GM21515 (cell line): ENCODE measurements at regions not wholly inside any gene's neighbourhood (a gene's known extent, or its start where the extent isn't known, plus 50 kb on each side); places are given as distances from the start of the nearest gene placed in this dataset.

Source experiments
- ATAC-seq: cut with Tn5 transposase; IDR thresholded peaks from one replicate; pipeline ENCODE4 v1.9.1; 2021; ENCODE audit not compliant: unreplicated experiment

DNA sequence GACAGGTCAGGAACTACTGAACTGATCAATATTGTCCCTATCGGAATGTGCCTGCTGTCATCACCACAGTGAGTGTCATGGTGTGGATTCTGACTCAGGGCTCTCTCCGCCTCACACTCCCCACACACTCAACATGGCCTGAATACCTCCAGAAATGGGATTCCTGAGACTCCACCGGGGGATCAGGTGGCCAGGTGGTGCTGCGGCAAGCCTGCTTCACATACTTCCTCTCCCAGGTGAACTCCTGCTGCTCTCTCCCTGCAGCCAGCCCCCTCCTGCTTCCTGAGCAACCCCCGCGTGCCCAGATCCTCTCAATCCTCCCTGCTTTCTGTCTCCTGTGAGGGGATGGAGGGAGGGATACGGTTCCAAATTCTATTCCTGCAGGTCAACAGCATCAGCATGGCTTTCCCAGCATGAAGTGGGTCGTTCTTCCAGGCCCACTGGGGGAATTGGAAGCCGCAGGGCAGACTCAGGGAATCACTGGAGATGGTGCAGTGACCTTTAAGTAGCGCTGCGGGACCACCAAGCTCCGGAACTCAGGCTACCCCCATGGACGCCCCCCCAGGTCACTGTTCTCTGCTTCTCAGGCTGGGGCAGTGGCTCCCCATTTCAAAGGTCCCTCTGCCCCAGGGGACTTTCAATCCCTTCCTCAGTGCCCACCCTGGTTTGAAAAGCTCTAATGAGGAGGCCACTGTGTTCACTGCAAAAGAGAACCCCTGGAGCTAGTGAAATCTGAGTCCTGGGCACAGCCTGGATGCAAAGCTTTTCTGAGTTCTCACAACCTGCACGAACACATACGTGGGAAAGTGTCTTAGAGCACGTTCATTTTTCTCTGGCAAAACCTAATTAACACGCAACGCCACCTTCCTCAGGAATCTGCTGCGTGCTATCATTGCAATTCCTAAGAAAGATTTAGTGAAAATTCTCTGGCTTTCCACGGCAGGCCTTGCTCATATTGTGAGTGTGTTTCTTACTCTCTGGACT, 168.4 kb downstream of the ZFP36L2 start:
- ATAC-seq: no peak

DNA sequence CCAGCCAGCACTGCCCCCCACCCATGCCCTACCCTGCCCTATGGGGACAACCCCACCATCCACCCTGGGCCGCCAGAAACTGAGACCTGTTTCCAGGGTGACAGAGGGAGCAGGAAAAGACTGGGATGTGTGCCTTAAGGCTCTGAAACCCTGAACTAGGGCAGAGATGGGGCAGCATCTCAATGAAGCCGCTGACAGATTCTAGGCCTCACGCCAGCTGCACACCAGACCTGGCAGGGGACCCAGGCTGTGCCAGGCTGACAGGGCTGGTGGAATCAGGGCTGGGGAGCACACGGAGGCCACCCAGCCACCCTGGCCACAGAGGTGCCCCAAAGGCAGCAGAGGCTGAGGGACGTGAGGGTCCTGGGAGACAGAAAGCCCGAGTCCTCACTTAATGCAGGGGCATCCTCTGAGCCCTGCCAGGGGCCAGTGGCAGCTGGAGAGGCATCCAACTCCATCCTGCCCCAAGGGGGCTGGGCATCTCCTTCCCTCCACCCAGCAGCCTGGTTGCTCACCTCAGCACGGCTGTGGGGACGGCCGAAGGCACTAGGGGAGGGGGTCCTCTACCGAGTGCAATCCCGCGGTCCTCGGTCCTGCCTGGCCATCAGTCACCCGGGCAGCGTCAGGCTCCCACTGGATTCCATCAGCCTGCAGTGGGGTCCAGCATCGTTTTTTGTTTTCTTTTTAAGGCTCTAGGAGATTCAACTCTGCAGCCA, 169.2 kb downstream of the ZFP36L2 start:
- no peak for ATAC-seq

DNA sequence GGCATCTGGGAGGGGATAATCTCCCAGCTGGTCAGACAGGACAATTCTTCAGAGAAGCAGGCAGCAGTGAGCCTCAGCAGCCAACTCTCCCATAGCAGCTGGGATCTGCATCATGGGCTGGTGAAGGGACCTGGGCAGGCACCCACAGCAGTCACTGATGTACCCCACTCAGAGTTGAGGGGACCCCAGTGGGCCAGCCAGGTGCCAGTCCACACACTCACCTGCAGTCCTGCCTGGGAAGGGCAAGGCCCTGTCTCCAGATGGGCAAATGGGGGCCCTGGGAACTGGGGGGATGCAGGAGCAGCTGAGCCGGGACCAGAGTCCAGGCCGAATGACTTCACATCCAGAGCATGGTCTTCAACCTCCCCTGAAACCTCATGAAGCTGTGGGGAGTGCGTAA, 170.4 kb downstream of the ZFP36L2 start:
- ATAC-seq: no peak

DNA sequence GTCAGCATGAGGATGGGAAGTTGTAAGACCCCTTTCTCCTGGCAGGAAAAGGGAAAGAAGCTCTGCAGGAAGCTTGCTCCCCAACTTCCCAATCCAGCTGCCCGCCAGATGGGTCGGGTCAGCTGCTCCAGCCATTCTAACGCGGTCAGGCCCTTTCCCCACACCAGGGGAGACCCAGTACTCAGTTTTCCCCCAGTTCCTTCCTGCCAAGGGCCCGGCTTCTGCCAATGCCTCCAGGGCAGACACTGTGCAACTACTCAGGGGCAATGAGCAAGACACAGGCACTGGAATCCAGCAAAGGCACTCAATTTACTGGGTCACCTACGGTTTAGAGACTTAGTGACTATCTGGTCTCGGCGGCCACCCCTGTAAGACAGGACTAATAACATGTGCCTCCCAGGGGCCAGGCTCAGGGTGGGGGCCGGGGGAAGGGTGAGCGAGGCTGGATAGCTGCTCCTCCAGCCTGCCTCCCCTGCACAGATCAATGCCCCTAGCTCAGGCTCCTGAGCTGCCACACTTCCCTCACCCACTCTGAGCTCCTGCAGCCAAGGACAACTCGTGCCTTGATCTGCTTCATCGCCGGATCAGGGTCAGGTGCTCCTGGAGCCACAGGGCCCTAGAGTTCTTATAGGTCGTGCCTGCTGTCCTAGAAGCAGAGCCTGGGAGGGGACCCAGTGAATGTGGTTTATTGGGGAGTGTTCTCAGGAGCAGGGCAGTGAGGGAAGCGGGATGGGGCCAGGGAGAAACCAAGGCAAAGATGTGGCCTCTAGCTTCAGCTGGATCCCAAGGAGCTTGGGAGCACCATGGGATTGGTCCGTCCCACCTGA, 171.1 kb downstream of the ZFP36L2 start:
- no peak for ATAC-seq

DNA sequence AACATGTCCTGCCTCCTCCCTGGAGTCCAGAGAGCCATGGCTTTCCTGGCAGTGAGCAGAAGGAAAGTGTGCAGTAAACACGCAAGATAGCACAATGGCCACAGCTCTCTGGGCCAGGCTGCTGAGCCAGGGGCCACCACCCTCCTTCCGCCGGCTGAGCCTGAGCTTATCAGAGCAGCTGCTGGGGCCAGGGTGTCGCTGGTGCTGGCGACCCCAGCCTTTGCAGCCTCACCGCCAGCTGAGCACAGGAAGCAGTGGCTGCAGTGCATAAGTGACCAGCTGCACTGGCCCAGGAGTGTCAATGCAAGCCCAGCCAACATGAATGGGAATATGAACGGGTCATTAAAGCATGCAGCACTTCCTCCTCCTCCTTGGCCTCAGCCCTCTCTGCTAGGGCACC, 172.0 kb downstream of the ZFP36L2 start:
- no peak for ATAC-seq

DNA sequence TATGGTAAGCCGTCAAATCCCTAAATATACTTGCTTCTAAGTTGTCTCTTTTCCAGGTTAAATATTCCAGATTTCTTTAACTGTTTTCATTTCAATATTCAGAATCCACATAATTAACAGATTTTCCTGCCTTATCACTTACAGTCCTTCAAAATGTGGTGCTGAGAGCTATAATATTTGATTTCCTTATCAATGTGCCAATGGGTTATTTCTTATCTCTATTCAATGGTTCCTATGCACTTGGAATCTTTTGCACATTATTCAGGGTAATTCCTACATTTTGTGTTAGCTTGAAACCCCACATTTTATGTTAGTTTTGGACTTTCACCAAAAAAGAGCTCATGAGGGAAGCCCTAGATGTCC, 173.5 kb downstream of the ZFP36L2 start:
- no peak for ATAC-seq

DNA sequence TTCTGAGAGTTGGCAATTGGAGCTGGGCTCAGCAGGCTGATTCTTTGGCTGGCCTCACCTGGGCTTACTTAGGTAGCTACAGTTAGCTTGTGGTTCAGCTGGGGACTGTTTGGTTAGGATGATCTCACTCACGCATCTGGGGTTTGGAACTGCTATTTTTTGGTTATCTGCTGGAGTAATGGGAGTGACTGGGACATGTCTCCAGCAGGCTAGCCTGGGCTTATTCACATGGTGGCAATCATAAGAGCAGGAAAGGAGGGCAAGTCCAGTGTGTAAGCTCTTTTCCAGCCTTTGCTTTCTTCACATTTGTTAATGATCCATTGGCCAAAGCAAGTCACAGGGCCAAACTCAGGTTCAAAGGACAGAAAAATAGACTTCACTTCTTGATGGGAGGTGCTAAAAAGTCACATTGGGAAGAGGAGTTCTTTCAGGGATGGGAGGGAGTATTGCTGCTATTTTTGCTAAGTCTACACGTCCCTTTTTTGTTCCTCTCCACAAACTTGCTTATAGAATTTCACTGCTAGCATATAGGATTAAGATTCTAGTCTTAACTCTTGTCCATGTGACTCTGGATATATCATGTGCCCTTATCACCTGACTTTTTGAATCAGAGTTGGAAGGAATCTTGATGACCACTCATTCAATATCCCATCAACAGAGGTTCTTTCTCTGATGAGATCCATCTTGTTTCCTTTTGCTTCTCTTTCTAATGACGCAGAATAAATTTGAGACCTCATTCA, 174.0 kb downstream of the ZFP36L2 start:
- no peak for ATAC-seq

DNA sequence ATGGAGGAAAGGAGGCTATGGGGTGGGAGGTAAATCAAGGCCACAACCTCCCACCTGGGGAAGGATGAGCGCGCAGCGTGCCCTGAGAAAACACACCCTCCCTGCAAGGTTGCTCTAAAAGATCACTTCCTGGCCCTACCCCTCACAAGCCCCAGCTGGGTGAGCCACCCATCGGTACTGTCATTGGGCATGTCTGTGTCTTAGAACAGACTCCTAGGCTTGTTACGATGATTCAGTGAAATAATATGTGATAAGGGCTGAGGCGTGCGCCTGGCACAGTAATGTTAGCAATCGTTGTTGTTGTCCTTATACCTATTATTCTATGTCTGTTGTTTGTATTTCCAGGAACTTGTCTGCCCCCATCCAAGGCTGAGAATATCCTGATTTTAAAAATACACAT, 175.1 kb downstream of the ZFP36L2 start:
- no peak for ATAC-seq

DNA sequence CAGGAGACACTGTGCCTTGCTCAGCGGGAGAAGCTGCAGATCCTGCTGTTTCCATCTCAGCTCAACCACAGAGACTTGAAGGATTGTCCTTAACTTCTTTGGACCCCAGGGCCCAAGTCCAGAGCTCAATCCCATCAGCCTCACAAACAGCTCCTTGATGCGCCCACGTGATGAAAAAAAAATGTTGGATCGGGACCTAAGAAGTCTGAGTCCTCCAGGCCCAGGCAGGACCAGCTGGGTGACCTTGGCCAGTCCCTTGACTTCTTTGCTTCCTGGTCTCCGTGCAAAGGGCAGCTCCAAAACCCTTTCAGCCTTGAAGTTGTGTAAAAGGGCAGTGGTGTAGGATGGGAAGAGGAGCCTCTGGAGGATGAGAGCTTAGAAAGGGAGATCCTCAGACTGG, 175.5 kb downstream of the ZFP36L2 start:
- no peak for ATAC-seq

DNA sequence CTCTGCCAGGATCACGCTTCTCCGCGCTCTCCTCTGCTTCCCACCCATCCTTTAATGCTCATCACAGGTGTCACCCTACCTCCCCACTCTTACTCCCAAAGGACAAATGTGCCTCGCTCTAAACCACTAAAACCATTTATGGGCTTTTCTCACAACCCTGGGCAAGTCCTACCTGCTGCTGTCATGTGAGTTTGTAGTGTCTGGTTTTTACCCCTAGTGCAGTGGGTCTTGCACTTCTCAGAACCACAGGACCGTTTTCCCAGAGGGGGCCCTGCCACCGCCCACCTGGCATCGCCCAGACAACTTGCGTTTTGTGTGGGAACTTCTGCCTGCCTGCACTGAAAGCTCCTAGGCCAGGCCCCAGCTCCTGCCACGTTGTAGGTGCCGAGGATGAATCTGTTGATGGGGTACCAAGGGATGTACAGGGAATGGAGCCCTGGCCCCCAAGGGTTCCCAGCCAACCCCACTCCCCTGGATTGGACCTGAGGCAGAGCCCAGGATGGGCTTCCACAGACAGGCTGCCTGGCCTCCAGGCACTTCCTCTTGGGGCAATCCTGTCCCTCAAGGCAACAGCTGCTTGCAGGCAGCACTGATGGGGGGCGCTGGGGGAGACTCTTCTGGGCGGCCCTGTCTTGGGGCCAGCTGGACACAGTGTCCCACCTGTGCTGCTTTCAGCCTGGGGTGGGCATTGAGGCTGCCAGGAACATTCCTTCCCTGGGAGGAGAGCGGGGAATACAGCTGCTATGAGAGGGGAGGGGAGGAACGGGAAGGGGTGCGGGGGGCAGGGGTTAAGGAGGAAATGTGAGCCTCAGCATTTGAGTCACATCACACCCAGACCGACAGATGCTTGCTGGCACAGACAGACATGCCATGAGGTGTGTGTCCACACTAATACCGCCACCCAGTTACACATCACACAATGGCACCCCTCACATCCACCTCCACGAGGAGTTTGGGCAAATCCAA, 176.3 kb downstream of the ZFP36L2 start:
- no peak for ATAC-seq

DNA sequence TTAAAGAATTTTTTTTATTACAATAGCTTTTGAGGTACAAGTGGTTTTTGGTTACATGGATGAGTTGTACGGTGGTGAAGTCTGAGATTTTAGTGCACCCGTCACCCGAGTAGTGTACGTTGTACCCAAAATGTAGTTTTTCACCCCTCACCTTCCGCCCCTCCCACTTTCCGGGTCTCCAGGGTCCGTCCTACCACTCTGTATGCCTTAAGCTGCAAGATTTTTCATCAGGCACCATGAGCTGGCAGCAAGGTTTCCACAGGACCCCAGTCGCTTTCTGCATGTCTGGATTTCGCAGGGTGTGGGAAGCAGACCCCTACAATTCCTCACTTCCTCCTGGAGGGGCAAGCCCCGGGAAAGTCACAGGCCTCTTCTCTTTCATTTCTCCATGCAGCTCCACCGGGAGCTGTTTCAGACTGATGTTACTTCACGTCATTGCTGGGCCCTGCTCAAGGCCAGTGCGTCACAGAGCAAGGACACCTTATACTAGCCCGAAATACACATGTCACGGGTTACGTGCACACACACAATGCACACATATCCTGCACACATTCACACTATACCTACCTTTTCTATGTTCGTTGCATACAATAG, 179.1 kb downstream of the ZFP36L2 start:
- ATAC-seq: no peak

DNA sequence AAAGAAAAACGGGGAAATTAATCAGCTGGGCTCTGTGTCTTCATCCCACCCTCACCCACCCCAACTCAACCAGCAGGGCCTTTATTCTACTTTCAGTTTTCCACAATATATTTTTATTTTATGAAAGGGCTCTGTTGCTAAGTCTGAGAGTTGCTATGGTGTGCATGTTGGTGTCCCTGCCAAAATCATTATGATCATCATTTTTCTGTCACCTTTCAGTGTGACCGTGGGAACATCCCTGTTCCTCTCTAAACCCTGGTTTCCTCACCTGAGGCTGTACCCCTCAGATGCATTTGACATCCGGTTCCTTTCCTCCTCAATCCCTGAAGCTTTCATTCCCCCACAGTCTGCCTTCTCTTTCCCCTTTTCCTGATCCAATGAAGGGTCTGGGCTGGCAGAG, 180.5 kb downstream of the ZFP36L2 start:
- ATAC-seq: no peak

DNA sequence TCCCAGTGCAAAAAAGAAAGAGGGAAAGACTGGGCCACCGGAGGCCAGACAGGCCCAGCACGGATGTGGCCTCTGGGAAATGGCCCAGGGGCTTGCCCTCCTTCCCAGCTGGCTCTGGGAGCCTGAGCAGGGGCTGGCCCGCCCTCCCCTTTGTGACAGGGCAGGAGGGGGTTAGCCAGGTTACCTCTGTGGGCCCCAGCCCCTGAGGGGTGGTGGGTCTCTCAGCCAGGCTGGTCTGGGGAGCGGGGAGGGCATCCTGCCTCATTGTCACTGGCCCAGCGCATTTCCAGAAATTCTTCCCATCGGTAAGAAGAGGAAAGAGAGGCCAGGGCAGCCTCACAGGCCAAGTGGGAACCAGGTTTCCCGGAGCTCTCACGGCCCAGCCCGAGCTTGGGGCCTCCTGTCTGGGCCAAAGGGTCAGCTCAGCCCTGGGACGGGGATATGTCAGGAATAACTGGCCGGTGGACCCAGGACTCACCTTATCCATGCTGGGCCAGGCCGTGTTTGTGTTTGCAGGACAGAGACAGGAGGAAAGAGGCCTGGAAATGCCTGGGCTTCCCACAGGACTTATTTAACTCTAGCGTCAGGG, 182.2 kb downstream of the ZFP36L2 start:
- no peak for ATAC-seq

DNA sequence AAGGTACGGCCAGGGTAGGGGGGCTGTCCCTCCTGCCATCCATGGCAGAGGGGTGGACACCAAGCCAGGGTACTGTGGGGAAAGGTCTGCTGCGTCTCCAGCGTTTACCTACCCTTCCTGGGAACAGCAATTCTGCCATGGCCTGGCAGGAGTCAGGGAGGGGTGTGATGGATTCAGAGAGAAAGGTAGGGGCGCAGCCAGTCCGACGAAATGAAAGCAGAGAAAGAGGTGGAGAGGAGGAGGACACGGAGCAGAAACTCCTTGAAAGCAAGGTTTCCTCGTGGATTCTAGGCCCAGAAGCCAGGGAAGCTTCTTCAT, 182.9 kb downstream of the ZFP36L2 start:
- ATAC-seq: no peak

DNA sequence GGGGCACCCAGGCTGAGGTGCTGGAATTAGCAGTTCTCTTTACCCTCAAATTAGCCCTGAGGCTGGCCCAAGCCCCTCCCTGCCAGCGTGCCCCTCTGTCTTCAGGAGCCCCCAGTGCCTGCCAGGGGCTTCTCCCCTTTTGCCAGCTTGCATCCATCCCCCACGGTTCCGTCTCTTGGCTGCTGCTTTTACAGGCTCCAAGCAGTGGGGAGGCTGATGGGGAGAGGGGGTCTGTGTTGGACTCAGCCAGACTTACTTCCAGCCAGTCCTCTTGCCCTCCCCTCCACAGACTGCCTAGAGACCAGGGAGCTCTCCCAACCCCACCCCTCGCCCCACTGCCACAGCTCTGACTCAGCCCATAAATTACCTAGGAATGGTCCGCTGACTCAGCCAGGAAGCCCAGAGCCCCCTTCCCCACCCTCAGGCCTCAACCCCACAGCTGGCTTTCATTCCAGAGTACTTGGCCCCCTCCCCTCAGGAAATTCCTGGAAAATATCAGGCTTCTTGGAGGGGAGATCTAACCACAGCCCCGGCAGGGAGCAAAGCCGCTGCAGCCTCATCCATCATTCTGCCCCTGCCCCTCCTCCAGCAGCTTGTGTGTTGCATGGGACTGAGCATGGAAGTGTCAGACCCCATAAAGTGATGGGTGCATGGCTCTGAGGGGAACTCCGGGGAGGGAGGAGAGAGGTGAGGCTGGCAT, 184.6 kb downstream of the ZFP36L2 start:
- no peak for ATAC-seq

DNA sequence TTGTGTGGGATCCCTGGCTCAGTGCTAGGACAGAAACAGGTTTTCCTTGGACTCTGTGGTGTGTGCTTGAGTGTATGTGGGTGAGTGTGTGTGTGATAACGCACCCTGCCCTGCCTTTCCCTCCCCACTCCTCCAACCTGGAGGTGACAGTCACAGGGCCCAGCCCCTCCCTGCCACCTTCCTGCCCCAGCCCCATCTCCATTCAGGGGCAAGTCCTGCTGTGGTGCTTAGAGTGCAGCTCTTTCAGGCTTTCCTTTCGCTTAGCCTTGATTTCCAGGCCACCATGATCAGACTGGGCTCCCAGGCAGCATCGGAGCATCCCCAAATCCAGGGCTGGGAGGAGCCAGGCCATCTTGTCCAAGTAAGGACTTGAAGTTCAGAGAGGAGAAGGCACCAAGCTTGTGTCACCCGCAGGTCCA, 185.2 kb downstream of the ZFP36L2 start:
- no peak for ATAC-seq

DNA sequence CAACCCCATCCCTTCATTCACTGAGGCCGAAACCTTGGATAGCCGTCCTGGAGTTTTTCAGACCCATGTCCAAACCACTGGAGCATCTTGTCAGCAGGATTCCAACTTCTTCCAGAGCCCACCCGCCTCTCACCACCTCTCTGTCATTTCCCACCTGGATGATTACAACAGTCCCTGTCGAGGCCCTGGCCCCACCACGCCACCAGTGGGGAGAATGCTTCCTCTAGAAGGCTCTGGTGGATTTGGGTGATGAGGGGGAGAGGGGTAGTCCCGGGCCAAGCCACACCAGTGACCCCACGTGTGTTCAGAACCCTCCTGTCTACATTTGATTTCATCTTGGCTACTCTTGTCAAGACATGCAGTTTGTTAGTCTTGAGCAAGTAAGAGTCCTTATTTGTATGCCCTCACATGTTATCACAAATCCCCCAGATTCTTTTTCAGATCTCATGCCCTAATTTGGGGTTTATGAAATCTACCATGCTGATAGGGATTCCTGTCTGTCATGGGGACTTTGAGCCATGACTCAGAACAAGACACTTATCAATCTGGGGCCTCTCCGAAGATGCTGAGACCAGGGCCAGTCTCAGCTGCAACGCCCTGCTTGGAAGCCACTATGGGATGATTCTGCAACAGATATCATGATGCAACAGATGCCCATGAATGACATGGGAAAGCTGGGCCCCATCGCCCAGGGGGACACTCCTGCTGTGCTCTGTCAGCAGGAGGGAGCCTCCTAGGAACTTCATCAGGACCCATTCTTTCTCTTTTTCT, 186.1 kb downstream of the ZFP36L2 start:
- no peak for ATAC-seq
